Activated T-helper 1 cell treated with anti-CD3 and anti-CD28 coated beads, Interleukin-12 subunit alpha, Interleukin-12 subunit beta, Interleukin-2, Interleukin-4 antibody, amounts not matched to agents 30 ng/mL and 10 ng/mL and 1 ng/mL, durations not matched to agents 14 hours and 24 hours and 36 hours (primary cell): ENCODE measurements at regions not wholly inside any gene's neighbourhood (a gene's known extent, or its start where the extent isn't known, plus 50 kb on each side); places are given as distances from the start of the nearest gene placed in this dataset.

Experiments used
- DNase-seq: peaks from one replicate; pipeline ENCODE4 v3.0.0; 2021; ENCODE audit warnings: low spot score
- H3K27ac Mint-ChIP-seq: one replicate; pipeline ENCODE4 v1.8.0; 2021; ENCODE audit warnings: mild to moderate bottlenecking, mixed read lengths
- H3K27me3 Mint-ChIP-seq: one replicate; pipeline ENCODE4 v1.8.0; 2022; ENCODE audit warnings: mild to moderate bottlenecking, moderate library complexity, mixed read lengths; ENCODE audit not compliant: insufficient read depth
- H3K36me3 Mint-ChIP-seq: one replicate; pipeline ENCODE4 v1.8.0; 2021; ENCODE audit warnings: low read depth, mixed read lengths
- H3K4me1 Mint-ChIP-seq: one replicate; pipeline ENCODE4 v1.8.0; 2021; ENCODE audit warnings: low read depth, mixed read lengths
- H3K4me3 Mint-ChIP-seq: one replicate; pipeline ENCODE4 v1.8.0; 2021; ENCODE audit warnings: mild to moderate bottlenecking, moderate library complexity, mixed read lengths
- H3K9me3 Mint-ChIP-seq: one replicate; pipeline ENCODE4 v1.8.0; 2021; ENCODE audit warnings: mixed read lengths
- intact Hi-C: fragments of 100-400 bp; cut with micrococcal nuclease; formaldehyde crosslinking; loops from one replicate; pipeline ENCODE4 v1.15.1; 2024

DNA sequence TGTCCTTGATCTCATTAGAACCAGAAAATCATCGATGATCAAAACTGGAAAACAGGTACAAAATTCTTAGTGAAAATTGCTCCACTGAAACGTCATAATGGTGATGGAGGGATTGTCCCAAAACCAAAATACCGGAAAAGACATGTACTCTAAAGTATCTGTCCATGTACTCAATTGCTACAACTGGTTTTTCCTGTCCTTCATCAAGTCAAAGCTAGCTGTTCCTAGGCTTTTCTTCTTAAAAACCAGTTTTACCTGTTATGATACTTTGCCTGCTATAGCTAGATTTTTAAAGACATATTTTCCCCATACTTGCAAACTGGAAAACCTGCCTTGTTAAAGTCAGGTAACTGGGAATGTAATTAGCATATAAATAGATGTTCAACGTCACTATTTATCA is 50.5 kb upstream of the LRRC1 start:
- Mint-ChIP-seq H3K4me1 (peaks cover 12% of the 10 kb centered on the region), H3K9me3 (no peaks in the 10 kb centered on the region), H3K4me3 (no peak overlapping the region), H3K36me3 (no peaks in the 10 kb centered on the region), H3K27me3 (peaks cover 7% of the 10 kb centered on the region), H3K27ac (no peak overlapping the region)
- intact Hi-C loops: no loop called here
- no peak for DNase-seq

DNA sequence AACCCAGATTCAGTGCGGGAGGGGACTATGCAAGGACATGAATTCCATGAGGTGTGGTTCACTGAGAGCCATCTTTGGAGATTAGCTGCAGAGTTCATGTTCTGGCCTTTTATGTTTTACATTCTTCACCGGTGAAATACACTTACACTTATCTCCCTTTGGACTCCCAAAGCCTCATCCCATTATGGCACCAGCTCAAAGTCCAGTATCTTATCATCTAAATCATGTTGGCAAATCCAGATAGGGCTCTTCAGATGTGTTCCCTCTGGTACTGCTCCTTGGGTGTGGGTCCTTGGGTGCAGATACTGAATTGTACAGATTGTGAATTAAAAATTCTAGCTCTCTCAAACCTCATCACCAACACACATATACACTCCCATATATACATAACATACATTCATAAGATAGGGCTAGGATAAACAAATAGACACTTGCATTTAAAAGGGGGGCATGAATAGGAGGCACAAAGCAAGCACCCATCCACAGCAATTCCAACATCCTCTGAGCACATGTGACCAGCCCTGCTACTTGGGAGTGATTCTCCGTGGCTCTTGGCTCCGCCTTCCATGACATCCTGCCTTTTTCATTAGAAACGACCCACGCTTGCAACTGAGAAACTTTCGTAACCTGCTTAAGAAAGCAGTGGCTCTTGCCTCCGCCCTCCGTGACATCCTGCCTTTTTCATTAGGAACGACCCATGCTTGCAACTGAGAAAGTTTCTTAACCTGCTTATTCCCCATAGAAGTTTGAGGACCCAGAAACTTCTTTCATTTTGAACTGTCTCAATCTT is 53.6 kb upstream of the LRRC1 start:
- no peak overlapping the region for H3K4me3 Mint-ChIP-seq
- intact Hi-C loops: no loop called here
- peaks cover 12% of the 10 kb centered on the region for H3K4me1 Mint-ChIP-seq
- H3K36me3 Mint-ChIP-seq: no peaks in the 10 kb centered on the region
- DNase-seq: no peak
- no peaks in the 10 kb centered on the region for H3K9me3 Mint-ChIP-seq
- H3K27me3 Mint-ChIP-seq: peaks cover 3% of the 10 kb centered on the region
- H3K27ac Mint-ChIP-seq: peak overlapping the region; percentile 57

- H3K27ac Mint-ChIP-seq: no peak overlapping the region
These were observed 57.1 kb upstream of the LRRC1 start for GRCh38 chr6:53737746-53738145.

DNA sequence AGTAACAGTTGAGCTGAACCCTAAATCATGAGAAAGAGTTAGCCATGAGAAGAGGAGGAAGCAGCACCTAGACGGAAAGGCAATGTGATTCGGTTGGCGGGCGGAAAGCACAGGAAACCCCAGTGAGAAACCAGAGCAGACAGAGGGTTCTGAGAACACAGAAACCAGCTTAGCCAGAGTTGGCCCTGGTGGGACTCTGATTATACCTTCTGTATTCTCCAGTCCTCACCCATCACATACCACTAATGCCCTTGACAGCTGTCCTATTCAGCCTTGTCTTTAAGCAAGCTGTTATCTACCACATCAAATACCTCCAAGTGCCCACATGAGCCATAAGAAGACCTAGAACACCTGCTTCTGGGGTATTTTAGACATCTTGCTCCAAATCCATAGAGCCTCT is 58.9 kb upstream of the LRRC1 start:
- H3K4me3 Mint-ChIP-seq: no peak overlapping the region

More at GRCh38 chr6:53737746-53738145, 57.1 kb upstream of the LRRC1 start:
- intact Hi-C loops: no loop called here
- H3K4me1 Mint-ChIP-seq: peaks cover 41% of the 10 kb centered on the region
- peaks cover 3% of the 10 kb centered on the region for H3K27me3 Mint-ChIP-seq
- no peak overlapping the region for H3K4me3 Mint-ChIP-seq
- no peaks in the 10 kb centered on the region for H3K9me3 Mint-ChIP-seq
- no peak for DNase-seq
- H3K36me3 Mint-ChIP-seq: no peaks in the 10 kb centered on the region

GRCh38 chr6:53734473-53735299 is 60.1 kb upstream of the LRRC1 start:
- intact Hi-C loops: no loop called here
- Mint-ChIP-seq H3K4me1 (peaks cover 42% of the 10 kb centered on the region), H3K27me3 (peaks cover 2% of the 10 kb centered on the region), H3K4me3 (peak overlapping the region; percentile 45), H3K27ac (peak overlapping the region; percentile 5), H3K9me3 (no peaks in the 10 kb centered on the region), H3K36me3 (no peaks in the 10 kb centered on the region)
- DNase-seq: peak; percentile 32

More for the DNA sequence above, 58.9 kb upstream of the LRRC1 start:
- Mint-ChIP-seq H3K27me3 (peaks cover 3% of the 10 kb centered on the region), H3K36me3 (no peaks in the 10 kb centered on the region), H3K9me3 (no peaks in the 10 kb centered on the region), H3K27ac (no peak overlapping the region), H3K4me1 (peaks cover 44% of the 10 kb centered on the region)
- intact Hi-C loops: no loop called here
- peak; percentile 22 for DNase-seq

GRCh38 chr6:53731866-53732636 is 62.8 kb upstream of the LRRC1 start:
- H3K9me3 Mint-ChIP-seq: no peaks in the 10 kb centered on the region

GRCh38 chr6:53730767-53731166 is 64.0 kb upstream of the LRRC1 start:
- no peak for DNase-seq
- Mint-ChIP-seq H3K27me3 (peaks cover 7% of the 10 kb centered on the region), H3K27ac (no peak overlapping the region), H3K9me3 (no peaks in the 10 kb centered on the region), H3K4me1 (peaks cover 49% of the 10 kb centered on the region), H3K36me3 (no peaks in the 10 kb centered on the region), H3K4me3 (no peak overlapping the region)
- intact Hi-C loops: no loop called here

More at GRCh38 chr6:53731866-53732636, 62.8 kb upstream of the LRRC1 start:
- no peak overlapping the region for H3K27ac Mint-ChIP-seq
- peaks cover 4% of the 10 kb centered on the region for H3K27me3 Mint-ChIP-seq
- no peaks in the 10 kb centered on the region for H3K36me3 Mint-ChIP-seq
- peaks cover 50% of the 10 kb centered on the region for H3K4me1 Mint-ChIP-seq
- no peak for DNase-seq
- intact Hi-C loops: no loop called here
- no peak overlapping the region for H3K4me3 Mint-ChIP-seq

DNA sequence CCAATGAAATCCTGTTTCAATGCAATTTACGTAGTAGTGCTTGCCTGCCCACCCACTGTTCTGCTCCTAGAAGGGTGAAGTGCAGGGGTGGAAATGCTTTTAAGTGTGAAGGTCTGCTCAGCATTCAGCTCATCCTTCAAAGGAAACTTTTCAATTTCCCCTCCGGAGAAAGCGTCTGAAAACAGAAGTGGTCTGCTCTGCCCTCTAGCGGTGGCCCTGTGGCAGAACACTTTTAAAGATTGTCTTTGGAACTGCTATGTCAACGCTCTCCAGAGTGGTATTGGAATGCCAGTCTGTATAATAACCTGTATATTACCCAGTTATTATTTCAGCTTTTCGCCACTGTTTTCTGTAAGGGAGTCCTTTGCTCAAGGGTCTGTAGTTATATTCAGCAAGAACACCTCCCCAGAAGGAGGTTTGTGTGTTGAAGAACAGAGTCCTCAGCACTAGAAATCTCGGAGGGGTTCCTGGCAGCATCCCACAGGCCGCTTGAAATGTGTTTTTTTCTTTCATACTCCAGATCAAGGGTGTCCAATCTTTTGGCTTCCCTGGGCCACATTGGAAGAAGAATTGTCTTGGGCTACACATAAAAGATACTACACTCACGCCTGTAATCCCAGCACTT is 63.1 kb upstream of the KLHL31 start:
- H3K27me3 Mint-ChIP-seq: peaks cover 10% of the 10 kb centered on the region
- no peak overlapping the region for H3K27ac Mint-ChIP-seq
- H3K36me3 Mint-ChIP-seq: no peaks in the 10 kb centered on the region
- DNase-seq: peak; percentile 32
- H3K4me3 Mint-ChIP-seq: no peak overlapping the region
- no peaks in the 10 kb centered on the region for H3K9me3 Mint-ChIP-seq
- peaks cover 31% of the 10 kb centered on the region for H3K4me1 Mint-ChIP-seq
- intact Hi-C loops: loop anchor here (1.0 to 5.0 kb wide), 5 partner anchors 9 to 557 kb away; partner anchors contain the start of genes GCLC and LRRC1

- intact Hi-C loops: loop anchor here (1.0 to 5.0 kb wide), 6 partner anchors 8 to 556 kb away; partner anchors contain the start of genes GCLC and LRRC1
These were observed 62.2 kb upstream of the KLHL31 start for GRCh38 chr6:53727748-53728147.

DNA sequence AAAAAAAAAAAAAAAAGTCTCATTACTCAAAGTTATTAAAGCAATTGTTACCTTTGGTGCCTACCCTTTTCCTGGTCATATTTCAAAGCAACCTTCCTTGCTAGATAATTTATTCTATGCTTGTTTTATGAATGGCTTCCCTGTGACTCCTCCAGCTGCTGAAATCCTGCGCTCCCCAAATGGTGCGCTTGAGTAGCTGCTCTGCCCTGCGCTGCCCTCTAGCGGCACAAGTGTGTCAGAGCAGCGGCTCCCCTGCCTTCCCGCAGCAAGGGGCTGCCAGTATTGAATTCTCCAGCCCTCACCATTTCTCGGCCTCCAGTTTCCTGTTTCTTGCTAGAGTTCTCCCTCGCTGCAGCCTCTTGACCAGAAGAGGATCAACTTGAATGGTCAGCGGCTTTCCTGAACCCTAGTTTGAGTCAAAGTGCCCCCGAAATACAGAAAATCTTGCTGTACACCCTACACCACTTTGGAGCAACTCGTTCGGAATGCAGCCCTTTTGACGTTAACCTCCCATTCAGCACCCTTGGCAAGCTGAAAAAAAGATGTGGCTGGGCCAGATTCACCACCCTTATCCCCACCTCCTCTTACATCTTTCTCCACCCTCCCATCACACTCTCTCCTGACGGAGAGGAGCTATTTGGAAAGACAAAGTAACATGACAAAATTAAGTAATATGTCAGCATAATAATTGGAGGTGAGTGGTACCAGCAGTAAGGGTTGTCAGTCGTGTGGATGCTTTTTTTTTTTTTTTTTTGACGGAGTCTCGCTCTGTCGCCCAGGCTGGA is 60.4 kb upstream of the KLHL31 start:
- Mint-ChIP-seq H3K9me3 (no peaks in the 10 kb centered on the region), H3K36me3 (no peaks in the 10 kb centered on the region)

More at GRCh38 chr6:53727748-53728147, 62.2 kb upstream of the KLHL31 start:
- no peak for DNase-seq
- no peaks in the 10 kb centered on the region for H3K9me3 Mint-ChIP-seq
- H3K27ac Mint-ChIP-seq: no peak overlapping the region
- peaks cover 27% of the 10 kb centered on the region for H3K4me1 Mint-ChIP-seq
- peaks cover 10% of the 10 kb centered on the region for H3K27me3 Mint-ChIP-seq
- no peak overlapping the region for H3K4me3 Mint-ChIP-seq
- no peaks in the 10 kb centered on the region for H3K36me3 Mint-ChIP-seq

DNA sequence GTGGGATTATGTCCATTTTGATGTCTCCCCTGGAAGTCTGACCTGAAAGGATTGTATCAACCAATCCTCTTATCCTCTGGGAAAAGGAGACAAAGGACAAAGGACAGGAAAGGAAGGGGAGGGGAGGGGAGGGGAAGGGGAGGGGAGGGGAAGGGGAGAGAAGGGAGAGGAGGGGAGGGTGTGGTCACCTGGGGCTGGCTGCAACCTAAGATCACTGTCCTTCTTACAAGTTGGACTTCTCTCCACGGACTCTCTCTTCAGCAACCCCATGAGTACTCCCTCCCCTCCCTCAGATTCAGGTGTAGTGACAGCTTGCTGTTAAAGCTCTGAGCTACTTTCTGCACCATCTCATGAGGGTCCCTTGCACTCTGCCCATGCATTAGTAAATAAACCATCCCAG is 58.9 kb upstream of the KLHL31 start:
- peaks cover 14% of the 10 kb centered on the region for H3K27me3 Mint-ChIP-seq
- no peak for DNase-seq
- H3K9me3 Mint-ChIP-seq: no peaks in the 10 kb centered on the region
- H3K36me3 Mint-ChIP-seq: no peaks in the 10 kb centered on the region
- H3K27ac Mint-ChIP-seq: no peak overlapping the region
- no peak overlapping the region for H3K4me3 Mint-ChIP-seq
- peaks cover 14% of the 10 kb centered on the region for H3K4me1 Mint-ChIP-seq
- intact Hi-C loops: no loop called here

More for the DNA sequence above, 60.4 kb upstream of the KLHL31 start:
- Mint-ChIP-seq H3K27ac (no peak overlapping the region), H3K4me1 (peaks cover 14% of the 10 kb centered on the region), H3K27me3 (peaks cover 14% of the 10 kb centered on the region), H3K4me3 (no peak overlapping the region)
- peak; percentile 60 for DNase-seq
- intact Hi-C loops: loop anchor here (1.0 to 5.0 kb wide), 3 partner anchors 74 to 231 kb away; partner anchors contain the start of gene GCLC
